Stomach (tissue), 4 donors: ENCODE measurements at regions not wholly inside any gene's neighbourhood (a gene's known extent, or its start where the extent isn't known, plus 50 kb on each side); places are given as distances from the start of the nearest gene placed in this dataset.

ENCODE experiments used
- CTCF ChIP-seq, 7 experiments: fragments of 450-650 bp in 4 of 7; fragments of 200-600 bp in 3 of 7; sonication (generic) in 3 of 7; IDR thresholded peaks; one replicate each; pipeline ENCODE4 v1.5.1; 2016 to 2019; ENCODE audit warnings: antibody characterized with exemption in 7 of 7, control low read depth in 2 of 7, mild to moderate bottlenecking in 1 of 7
- POLR2A ChIP-seq, 4 donors: fragments of 450-650 bp; IDR thresholded peaks; one replicate each; pipeline ENCODE4 v1.6.1; 2016; ENCODE audit warnings: antibody characterized with exemption in 4 of 4, control low read depth in 2 of 4, mild to moderate bottlenecking in 1 of 4, moderate library complexity in 1 of 4

GRCh38 chr5:11981986-11982385, 77.7 kb upstream of the CTNND2 start:
- TF ChIP-seq CTCF (IDR thresholded peaks at IDR 0.05), result no peak
- no peak for TF ChIP-seq POLR2A (IDR thresholded peaks at IDR 0.05)
